K562 (cell line): ENCODE measurements at regions not wholly inside any gene's neighbourhood (a gene's known extent, or its start where the extent isn't known, plus 50 kb on each side); places are given as distances from the start of the nearest gene placed in this dataset.

Source experiments
- ATAC-seq: fragments of 200-7000 bp; cut with Tn5 transposase; 3 replicates; pipeline ENCODE4 v1.9.1; 2020; ENCODE audit warnings: moderate library complexity
- BruUV-seq: library from RNA; stranded (reverse); fragments of 400-500 nt; replicated peaks from 2 replicates; lab custom pipeline; 2021; lab: Mats Ljungman, UMichigan
- CTCF ChIA-PET: fragments of 300-600 bp; formaldehyde crosslinking; extraction: SDS; loops from one replicate; lab custom pipeline; 2021; ENCODE audit warnings: low intra/inter-chr PET ratio; lab: Yijun Ruan, JAX
- POLR2A ChIA-PET: fragments of 300-600, 350-650 bp; sonication (Branson Sonifier 250); formaldehyde crosslinking; extraction: SDS; loops from one replicate; lab custom pipeline; 2021; ENCODE audit warnings: antibody characterized with exemption, inconsistent platforms; lab: Yijun Ruan, JAX
- DNase-seq, 4 experiments: peaks; one replicate each; pipeline versions ENCODE4 v3.0.0 to v3.0.0-alpha.2; 2011 to 2018; ENCODE audit warnings: low spot score in 3 of 4, mixed read lengths in 3 of 4; ENCODE audit errors: extremely low read depth in 1 of 4
- FAIRE-seq: peaks from 2 replicates; lab custom pipeline; 2011; peaks lifted over from hg19 to GRCh38; lab: Jason Lieb, UNC
- H2AFZ ChIP-seq: 2 replicates; pipeline ENCODE4 v1.6.0; 2011; ENCODE audit warnings: low read depth, low read length, control low read depth, inconsistent platforms
- H3K27ac ChIP-seq: fragments of 200-600 bp; 3 replicates; pipeline ENCODE4 v1.8.0; 2011; ENCODE audit warnings: low read depth, mild to moderate bottlenecking, control low read depth, inconsistent platforms, low read length, moderate library complexity, mixed read lengths; ENCODE audit errors: extremely low read depth
- H3K27me3 ChIP-seq, 2 experiments: fragments of 300-600 bp in 1 of 2; 2 replicates in 1 of 2; 3 replicates in 1 of 2; pipeline versions ENCODE4 v1.6.0 to v1.8.0; 2011; ENCODE audit warnings: inconsistent platforms in 2 of 2, low read length in 2 of 2, mild to moderate bottlenecking in 1 of 2, mixed read lengths in 1 of 2, moderate library complexity in 1 of 2; ENCODE audit not compliant: control insufficient read depth in 2 of 2, insufficient read depth in 2 of 2
- H3K36me3 ChIP-seq: fragments of 300-600 bp; 3 replicates; pipeline ENCODE4 v1.8.0; 2011; ENCODE audit warnings: mild to moderate bottlenecking, low read length, inconsistent platforms; ENCODE audit not compliant: control insufficient read depth, insufficient read depth
- H3K4me1 ChIP-seq, 2 experiments: fragments of 200-600 bp in 1 of 2; replicated peaks in 1 of 2; 2 replicates in 1 of 2; 3 replicates in 1 of 2; pipeline versions ENCODE4 v1.5.1 to v1.8.0; 2011; ENCODE audit warnings: inconsistent platforms in 2 of 2, low read length in 2 of 2, mild to moderate bottlenecking in 1 of 2, mixed read lengths in 1 of 2, moderate library complexity in 1 of 2; ENCODE audit not compliant: control insufficient read depth in 2 of 2, insufficient read depth in 2 of 2
- H3K4me2 ChIP-seq: 2 replicates; pipeline ENCODE4 v1.6.1; 2011; ENCODE audit warnings: low read length, control low read depth, inconsistent platforms, mixed read lengths; ENCODE audit not compliant: insufficient read depth
- H3K4me3 ChIP-seq: fragments of 200-600 bp; sonication (generic), shearing (Covaris generic); 2 replicates; pipeline ENCODE4 v1.5.1; 2016; ENCODE audit warnings: control low read depth, inconsistent platforms
- H3K79me2 ChIP-seq: fragments of 200-600 bp; 3 replicates; pipeline ENCODE4 v1.8.0; 2011; ENCODE audit warnings: low read length, inconsistent platforms; ENCODE audit not compliant: control insufficient read depth, insufficient read depth
- H3K9ac ChIP-seq, 2 experiments: 2 replicates each; pipeline versions ENCODE4 v1.6.0 to v1.6.1; 2011; ENCODE audit warnings: low read depth in 2 of 2, low read length in 2 of 2, control low read depth in 1 of 2, inconsistent platforms in 1 of 2, mild to moderate bottlenecking in 1 of 2, mixed read lengths in 1 of 2; ENCODE audit not compliant: insufficient read depth in 1 of 2
- H3K9me1 ChIP-seq: one replicate; pipeline ENCODE4 v1.6.0; 2011; ENCODE audit warnings: inconsistent platforms, mild to moderate bottlenecking, low read length, moderate library complexity; ENCODE audit not compliant: control insufficient read depth, insufficient read depth
- H3K9me3 ChIP-seq: replicated peaks from 2 replicates; pipeline ENCODE4 v1.5.1; 2011; ENCODE audit warnings: low read depth, low read length, inconsistent platforms; ENCODE audit not compliant: control insufficient read depth, insufficient read depth
- H4K20me1 ChIP-seq: replicated peaks from 2 replicates; pipeline ENCODE4 v1.6.1; 2011; ENCODE audit warnings: low read length, inconsistent platforms, mixed read lengths; ENCODE audit not compliant: control insufficient read depth, insufficient read depth
- ADNP ChIP-seq: fragments of 200-800 bp; sonication (Bioruptor generic); IDR thresholded peaks from 2 replicates; pipeline ENCODE4 v1.6.1; 2016; ENCODE audit warnings: missing genetic modification characterization, missing compliant biosample characterization
- BCOR ChIP-seq: fragments of 450-650 bp; IDR thresholded peaks from 2 replicates; pipeline ENCODE4 v1.6.1; 2016
- BDP1 ChIP-seq: IDR thresholded peaks from 3 replicates; pipeline ENCODE4 v1.6.1; 2011; ENCODE audit not compliant: insufficient read length, insufficient read depth
- ELF1 ChIP-seq: fragments of 200-800 bp; sonication (Bioruptor generic); IDR thresholded peaks from 2 replicates; pipeline ENCODE4 v1.6.1; 2016; ENCODE audit warnings: missing genetic modification characterization, missing compliant biosample characterization
- FIP1L1 ChIP-seq: fragments of 200-400 bp; formaldehyde crosslinking; IDR thresholded peaks from 2 replicates; pipeline ENCODE4 v1.6.1; 2018; ENCODE audit warnings: mild to moderate bottlenecking, low read depth, low read length; ENCODE audit not compliant: poor library complexity, severe bottlenecking
- GATAD2B ChIP-seq: fragments of 450-650 bp; IDR thresholded peaks from 2 replicates; pipeline ENCODE4 v1.6.1; 2017; ENCODE audit warnings: mild to moderate bottlenecking, borderline replicate concordance
- GTF2F1 ChIP-seq: IDR thresholded peaks from 2 replicates; pipeline ENCODE4 v1.6.1; 2011; ENCODE audit warnings: low read depth, low read length, improper control_type of control experiment
- LARP7 ChIP-seq: fragments of 450-650 bp; IDR thresholded peaks from 2 replicates; pipeline ENCODE4 v1.6.1; 2016
- MAFG ChIP-seq: fragments of 450-650 bp; conservative IDR thresholded peaks from 2 replicates; pipeline ENCODE4 v1.6.1; 2016; ENCODE audit warnings: missing genetic modification characterization, missing compliant biosample characterization
- PURB ChIP-seq: sonication (generic); formaldehyde crosslinking; IDR thresholded peaks from 2 replicates; pipeline ENCODE4 v1.9.0; 2021; ENCODE audit warnings: low read depth, mild to moderate bottlenecking, missing genetic modification reagents
- ZBTB17 ChIP-seq: fragments of 450-650 bp; formaldehyde crosslinking; IDR thresholded peaks from 2 replicates; pipeline ENCODE4 v1.4.0; 2020; ENCODE audit warnings: mild to moderate bottlenecking
- ZC3H8 ChIP-seq: fragments of 450-650 bp; IDR thresholded peaks from 2 replicates; pipeline ENCODE4 v1.6.1; 2017
- ZNF140 ChIP-seq: fragments of 250-450 bp; sonication (Bioruptor Pico); IDR thresholded peaks from 2 replicates; pipeline ENCODE4 v1.8.0; 2021; ENCODE audit warnings: moderate library complexity, mild to moderate bottlenecking, inconsistent platforms
- ZNF41 ChIP-seq: fragments of 250-450 bp; sonication (Bioruptor Pico); conservative IDR thresholded peaks from 2 replicates; pipeline ENCODE4 v1.4.0; 2020; ENCODE audit warnings: mild to moderate bottlenecking
- ZNF695 ChIP-seq: fragments of 450-650 bp; formaldehyde crosslinking; IDR thresholded peaks from 2 replicates; pipeline ENCODE4 v1.4.0; 2020; ENCODE audit warnings: mild to moderate bottlenecking, moderate library complexity
- ZNF75A ChIP-seq: fragments of 450-650 bp; formaldehyde crosslinking; IDR thresholded peaks from 2 replicates; pipeline ENCODE4 v1.4.0; 2020; ENCODE audit warnings: mild to moderate bottlenecking
- ZNF830 ChIP-seq: fragments of 250-450 bp; sonication (Bioruptor Pico); IDR thresholded peaks from 2 replicates; pipeline ENCODE4 v1.5.0; 2021; ENCODE audit warnings: mild to moderate bottlenecking
- WGBS: fragments of 100-300 bp; shearing (Covaris generic); methylation state at CpG from one replicate; pipeline ENCODE4 v1.1.6; 2016; ENCODE audit warnings: low coverage, mixed read lengths; ENCODE audit not compliant: insufficient coverage; ENCODE audit errors: missing lambda C conversion rate; 5-methylcytosine and 5-hydroxymethylcytosine counted together
- in situ Hi-C: fragments of 300-500 bp; cut with MboI; formaldehyde crosslinking; loops from 4 replicates; pipeline ENCODE4 v1.15.0; 2018; ENCODE audit warnings: inconsistent platforms, mixed read lengths
- intact Hi-C: fragments of 100-400 bp; cut with micrococcal nuclease; formaldehyde crosslinking; loops from 2 replicates; pipeline ENCODE4 v1.14.2; 2022
- TF ChIP-seq, protein P1 (sequence below): fragments of 250-450 bp; sonication (Bioruptor Pico); IDR thresholded peaks from 2 replicates; pipeline ENCODE4 v1.8.0; 2022; ENCODE audit warnings: inconsistent platforms, mild to moderate bottlenecking, moderate library complexity, borderline replicate concordance
- TF ChIP-seq, protein P2 (sequence below): sonication (generic); formaldehyde crosslinking; IDR thresholded peaks from 2 replicates; pipeline ENCODE4 v1.9.0; 2022; ENCODE audit warnings: mild to moderate bottlenecking, missing genetic modification reagents
- TF ChIP-seq, protein P3 (sequence below): fragments of 250-450 bp; sonication (Bioruptor Pico); IDR thresholded peaks from 2 replicates; pipeline ENCODE4 v1.9.0; 2021; ENCODE audit warnings: mild to moderate bottlenecking, inconsistent platforms

DNA sequence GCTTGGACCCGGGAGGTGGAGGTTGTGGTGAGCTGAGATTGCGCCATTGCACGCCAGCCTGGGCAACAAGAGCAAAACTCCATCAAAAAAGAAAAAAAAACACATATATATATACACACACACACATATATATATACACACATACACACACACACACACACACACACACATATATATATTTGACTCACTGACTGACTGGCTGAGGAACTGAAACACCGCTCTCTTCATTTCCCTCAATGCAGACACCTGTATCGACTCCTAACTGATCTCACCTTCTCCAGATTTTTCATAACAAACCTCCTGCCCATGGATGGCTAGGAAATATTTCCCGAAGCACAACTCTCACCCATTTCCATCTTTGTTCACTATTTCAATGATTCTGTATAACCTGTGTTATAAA lies 140.7 kb upstream of the ANO3 start:
- no peak overlapping the region for H2AFZ ChIP-seq
- no peak overlapping the region for H3K4me3 ChIP-seq
- BruUV-seq, result no TSS peak
- no peak overlapping the region for H3K4me2 ChIP-seq
- ChIA-PET CTCF (no interaction called here), POLR2A (no interaction called here)
- no peaks in the 10 kb centered on the region for H3K36me3 ChIP-seq
- no peak for FAIRE-seq
- H3K79me2 ChIP-seq, result no peaks in the 10 kb centered on the region
- H3K27me3 ChIP-seq, result no peaks in the 10 kb centered on the region
- no peak for ATAC-seq
- 0% methylated on average over 6 of the region's 6 CpGs for WGBS
- no peaks in the 10 kb centered on the region for H3K9me1 ChIP-seq
- H3K4me1 ChIP-seq, result no peaks in the 10 kb centered on the region
- intact Hi-C loops, result no loop called here
- DNase-seq, result no peak
- in situ Hi-C loops, result no loop called here
- H3K27ac ChIP-seq, result no peak overlapping the region
- no peaks in the 10 kb centered on the region for H3K9me3 ChIP-seq
- H3K9ac ChIP-seq, result no peak overlapping the region
- no peaks in the 10 kb centered on the region for H4K20me1 ChIP-seq
- TF ChIP-seq ZNF140 (no peak), ELF1 (tag) (no peak), LARP7 (no peak), ADNP (tag) (no peak), PURB (CRISPR knock-in tag) (no peak), ZNF695 (CRISPR knock-in tag) (no peak), ZC3H8 (no peak), ZNF75A (CRISPR knock-in tag) (no peak), ZBTB17 (CRISPR knock-in tag) (no peak), BCOR (no peak), MAFG (no peak), BDP1 (no peak), ZNF41 (CRISPR knock-in tag) (no peak), FIP1L1 (no peak), GATAD2B (no peak), GTF2F1 (no peak), ZNF830 (CRISPR knock-in tag) (no peak)
- TF ChIP-seq, protein P1, sequence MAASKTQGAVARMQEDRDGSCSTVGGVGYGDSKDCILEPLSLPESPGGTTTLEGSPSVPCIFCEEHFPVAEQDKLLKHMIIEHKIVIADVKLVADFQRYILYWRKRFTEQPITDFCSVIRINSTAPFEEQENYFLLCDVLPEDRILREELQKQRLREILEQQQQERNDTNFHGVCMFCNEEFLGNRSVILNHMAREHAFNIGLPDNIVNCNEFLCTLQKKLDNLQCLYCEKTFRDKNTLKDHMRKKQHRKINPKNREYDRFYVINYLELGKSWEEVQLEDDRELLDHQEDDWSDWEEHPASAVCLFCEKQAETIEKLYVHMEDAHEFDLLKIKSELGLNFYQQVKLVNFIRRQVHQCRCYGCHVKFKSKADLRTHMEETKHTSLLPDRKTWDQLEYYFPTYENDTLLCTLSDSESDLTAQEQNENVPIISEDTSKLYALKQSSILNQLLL (CRISPR knock-in tag), result no peak
- TF ChIP-seq, protein P2, sequence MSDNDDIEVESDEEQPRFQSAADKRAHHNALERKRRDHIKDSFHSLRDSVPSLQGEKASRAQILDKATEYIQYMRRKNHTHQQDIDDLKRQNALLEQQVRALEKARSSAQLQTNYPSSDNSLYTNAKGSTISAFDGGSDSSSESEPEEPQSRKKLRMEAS (CRISPR knock-in tag), result no peak
- TF ChIP-seq, protein P3, sequence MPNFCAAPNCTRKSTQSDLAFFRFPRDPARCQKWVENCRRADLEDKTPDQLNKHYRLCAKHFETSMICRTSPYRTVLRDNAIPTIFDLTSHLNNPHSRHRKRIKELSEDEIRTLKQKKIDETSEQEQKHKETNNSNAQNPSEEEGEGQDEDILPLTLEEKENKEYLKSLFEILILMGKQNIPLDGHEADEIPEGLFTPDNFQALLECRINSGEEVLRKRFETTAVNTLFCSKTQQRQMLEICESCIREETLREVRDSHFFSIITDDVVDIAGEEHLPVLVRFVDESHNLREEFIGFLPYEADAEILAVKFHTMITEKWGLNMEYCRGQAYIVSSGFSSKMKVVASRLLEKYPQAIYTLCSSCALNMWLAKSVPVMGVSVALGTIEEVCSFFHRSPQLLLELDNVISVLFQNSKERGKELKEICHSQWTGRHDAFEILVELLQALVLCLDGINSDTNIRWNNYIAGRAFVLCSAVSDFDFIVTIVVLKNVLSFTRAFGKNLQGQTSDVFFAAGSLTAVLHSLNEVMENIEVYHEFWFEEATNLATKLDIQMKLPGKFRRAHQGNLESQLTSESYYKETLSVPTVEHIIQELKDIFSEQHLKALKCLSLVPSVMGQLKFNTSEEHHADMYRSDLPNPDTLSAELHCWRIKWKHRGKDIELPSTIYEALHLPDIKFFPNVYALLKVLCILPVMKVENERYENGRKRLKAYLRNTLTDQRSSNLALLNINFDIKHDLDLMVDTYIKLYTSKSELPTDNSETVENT (CRISPR knock-in tag), result no peak
